NCI-H345 treated with DMSO at 0.1 percent for 48 hours (cell line): ENCODE measurements at regions not wholly inside any gene's neighbourhood (a gene's known extent, or its start where the extent isn't known, plus 50 kb on each side); places are given as distances from the start of the nearest gene placed in this dataset.

Experiments used
- DNase-seq: peaks from one replicate; lab custom pipeline; 2025; ENCODE audit not compliant: unreplicated experiment; lab: John Stamatoyannopoulos, UW

DNA sequence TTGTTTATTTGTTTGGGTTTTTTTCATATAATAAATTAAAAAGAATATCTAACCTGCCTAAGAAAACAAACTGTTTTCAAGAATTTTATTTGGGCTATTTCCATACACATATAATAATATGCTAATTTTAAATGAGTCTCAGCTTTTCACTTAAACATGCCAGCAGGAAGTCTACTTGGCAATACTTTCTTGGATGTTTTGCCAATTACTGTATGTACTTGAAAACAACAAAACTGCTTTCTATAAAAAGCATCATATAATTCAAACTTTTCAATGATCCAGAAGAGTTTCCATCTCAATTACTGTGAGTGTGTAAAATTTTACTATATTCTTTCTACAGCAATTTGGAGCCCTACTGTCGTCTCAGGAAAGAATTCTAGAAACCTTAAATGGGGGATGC is 961.2 kb downstream of the PCDH17 start:
- DNase-seq: no peak

GRCh38 chr13:58594747-58595600 is 963.4 kb downstream of the PCDH17 start:
- DNase-seq: no peak

DNA sequence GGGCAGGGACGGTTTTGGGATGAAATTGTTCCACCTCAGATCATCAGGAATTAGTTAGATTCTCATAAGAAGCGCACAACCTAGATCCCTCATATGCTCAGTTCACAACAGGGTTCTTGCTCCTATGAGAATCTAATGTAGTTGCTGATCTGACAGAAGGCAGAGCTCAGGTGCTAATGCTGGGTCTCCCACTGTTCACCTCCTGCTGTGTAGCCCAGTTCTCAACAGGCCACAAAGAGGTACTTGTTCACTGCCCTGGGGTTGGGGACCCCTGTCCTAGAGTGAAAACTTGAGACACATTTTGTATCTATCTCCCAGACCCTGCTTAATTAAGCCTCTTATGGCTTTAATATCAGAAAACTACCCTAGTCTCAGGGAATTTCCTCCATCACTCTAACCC is 966.0 kb downstream of the PCDH17 start:
- DNase-seq: no peak

GRCh38 chr13:58598241-58598640 is 966.7 kb downstream of the PCDH17 start:
- no peak for DNase-seq

DNA sequence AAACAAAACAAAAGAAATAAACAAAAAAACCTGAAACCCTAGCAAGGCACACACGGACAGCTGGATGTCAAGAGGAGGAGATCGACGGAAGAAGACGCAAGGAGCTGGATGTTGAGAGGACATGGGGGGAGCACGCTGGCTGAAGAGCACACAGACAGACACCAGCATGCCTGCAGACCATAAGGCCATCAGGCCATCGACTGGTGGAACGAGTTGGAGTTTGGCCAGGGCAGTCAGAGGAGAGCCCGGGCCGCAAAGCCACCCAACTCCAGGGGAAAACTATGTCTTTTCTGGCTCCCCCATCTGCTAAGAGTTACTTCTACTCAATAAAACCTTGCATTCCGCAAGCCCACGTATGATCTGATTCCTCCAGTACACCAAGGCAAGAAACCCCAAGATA is 979.6 kb downstream of the PCDH17 start:
- DNase-seq: no peak

DNA sequence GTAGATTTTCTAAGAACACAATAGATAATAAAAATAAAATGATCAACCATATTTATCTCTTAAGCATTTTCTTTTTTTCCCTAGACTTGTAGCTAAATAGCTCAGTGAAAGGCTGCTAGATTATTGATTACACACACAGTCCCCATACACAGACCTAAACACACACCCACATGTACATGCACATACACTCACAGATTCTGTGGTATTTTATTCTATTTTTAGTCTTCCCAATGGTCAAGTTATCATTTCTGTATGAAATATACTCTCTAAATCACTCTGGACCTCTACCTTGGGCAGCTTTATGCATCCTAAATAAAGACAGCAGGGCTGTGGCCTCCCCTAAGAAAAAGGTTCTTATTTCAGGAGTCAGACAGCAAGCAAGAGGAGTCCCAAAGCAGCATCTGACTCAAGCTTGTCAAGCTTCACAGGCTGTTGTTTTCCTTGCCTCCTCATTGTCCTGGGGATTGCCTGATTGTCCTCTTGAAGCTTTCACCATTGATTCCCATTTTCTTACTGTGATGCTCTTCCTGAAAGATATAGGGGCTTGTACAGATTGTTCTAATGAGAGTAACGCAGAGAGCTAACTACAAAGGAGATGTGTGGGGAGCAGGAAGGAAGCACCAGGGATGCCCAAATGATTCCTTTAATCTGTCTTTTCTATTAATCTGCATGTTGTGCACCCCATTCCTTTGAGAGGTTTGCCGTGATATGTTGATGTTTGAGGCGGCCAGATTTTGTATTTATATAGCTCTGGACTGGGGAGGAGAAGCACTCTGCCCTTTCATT is 986.5 kb downstream of the PCDH17 start:
- DNase-seq: no peak

- DNase-seq: peak; percentile 76
These were observed 988.0 kb downstream of the PCDH17 start for GRCh38 chr13:58619396-58620113.

- DNase-seq: peak; percentile 52
These were observed 988.6 kb downstream of the PCDH17 start for GRCh38 chr13:58620176-58620575.

GRCh38 chr13:58625703-58626389 is 994.3 kb downstream of the PCDH17 start:
- no peak for DNase-seq

- no peak for DNase-seq
These were observed 999.2 kb downstream of the PCDH17 start for GRCh38 chr13:58630794-58631193.

DNA sequence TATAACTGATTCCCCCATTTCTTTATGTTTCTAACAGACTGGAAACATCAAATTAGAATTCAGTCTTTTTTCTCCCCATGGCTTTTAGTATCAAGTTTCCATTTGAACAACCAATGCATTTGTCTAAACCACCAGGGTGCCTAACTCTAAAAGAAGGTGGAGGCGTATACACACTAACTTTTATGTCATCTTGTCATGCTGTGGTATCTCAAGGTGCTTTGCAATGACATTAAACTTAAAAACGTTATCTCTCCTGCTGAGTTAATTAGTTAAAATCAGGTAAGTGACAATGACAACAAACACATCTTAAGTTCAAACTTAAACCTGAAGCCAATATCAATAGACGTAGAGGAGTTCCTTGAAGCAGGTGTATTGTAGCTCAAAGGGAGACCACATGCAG is 1001.7 kb downstream of the PCDH17 start:
- no peak for DNase-seq

DNA sequence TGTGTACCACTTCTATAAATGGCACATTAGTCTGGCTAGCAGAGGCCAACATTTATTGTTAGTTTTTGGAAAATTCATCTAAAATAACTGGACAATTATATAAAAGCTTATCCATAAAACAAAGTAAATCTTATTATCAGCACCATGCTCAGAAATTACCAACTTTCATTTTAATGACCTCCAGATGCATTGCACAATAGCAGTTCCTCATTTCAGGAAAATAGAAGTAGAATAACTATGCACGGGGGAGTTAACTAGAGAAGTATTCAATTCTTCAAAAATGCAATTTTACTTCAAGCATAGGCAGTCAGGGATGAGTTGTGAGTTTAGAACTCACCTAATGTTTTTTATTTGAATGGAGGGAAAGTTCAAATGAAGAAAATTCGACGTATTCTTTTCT is 1023.5 kb downstream of the PCDH17 start:
- no peak for DNase-seq

DNA sequence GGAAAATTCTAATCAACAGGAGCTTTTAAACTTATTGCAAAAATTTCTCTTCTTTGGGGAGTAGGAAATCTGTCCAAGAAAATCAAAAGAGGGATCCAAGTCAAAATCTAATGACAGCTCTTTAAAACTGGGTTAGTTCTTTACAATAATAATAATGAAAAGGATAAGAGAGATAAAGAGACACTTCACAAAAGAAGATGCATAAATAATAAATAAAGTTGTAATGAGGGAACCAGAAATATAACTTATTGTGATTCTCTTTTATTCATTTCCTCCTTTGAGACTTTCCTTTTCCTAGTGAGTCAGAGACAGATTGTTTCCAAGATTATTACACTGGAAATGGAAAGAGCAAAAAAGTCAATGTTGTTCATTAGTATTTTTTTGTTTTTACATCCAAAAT is 1029.3 kb downstream of the PCDH17 start:
- no peak for DNase-seq

- no peak for DNase-seq
These were observed 1034.8 kb downstream of the PCDH17 start for GRCh38 chr13:58666331-58666730.

- no peak for DNase-seq
These were observed 1035.6 kb downstream of the PCDH17 start for GRCh38 chr13:58667096-58667495.

- DNase-seq: no peak
These were observed 1048.6 kb downstream of the PCDH17 start for GRCh38 chr13:58680115-58680514.

DNA sequence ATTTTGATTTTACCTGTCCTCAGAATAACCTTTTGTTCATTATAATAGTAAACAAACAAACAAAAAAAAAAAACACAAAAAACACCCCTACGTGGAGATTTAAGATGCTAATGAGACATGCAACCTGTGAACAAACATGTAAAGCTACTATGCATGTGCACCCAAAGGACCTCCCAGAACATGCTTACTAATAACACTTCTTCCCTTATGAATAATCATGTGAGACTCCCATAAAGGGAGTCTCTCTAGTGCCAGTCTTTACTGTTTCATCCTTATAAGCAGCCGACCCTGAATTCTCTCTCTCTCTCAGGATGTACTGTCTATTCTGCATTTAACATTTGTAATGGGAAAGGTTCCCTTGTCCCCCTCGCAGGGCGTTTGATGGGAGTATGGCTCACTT is 1051.1 kb downstream of the PCDH17 start:
- no peak for DNase-seq

GRCh38 chr13:58687148-58687547 is 1055.6 kb downstream of the PCDH17 start:
- no peak for DNase-seq

- no peak for DNase-seq
These were observed 1067.0 kb downstream of the PCDH17 start for GRCh38 chr13:58698531-58698930.

DNA sequence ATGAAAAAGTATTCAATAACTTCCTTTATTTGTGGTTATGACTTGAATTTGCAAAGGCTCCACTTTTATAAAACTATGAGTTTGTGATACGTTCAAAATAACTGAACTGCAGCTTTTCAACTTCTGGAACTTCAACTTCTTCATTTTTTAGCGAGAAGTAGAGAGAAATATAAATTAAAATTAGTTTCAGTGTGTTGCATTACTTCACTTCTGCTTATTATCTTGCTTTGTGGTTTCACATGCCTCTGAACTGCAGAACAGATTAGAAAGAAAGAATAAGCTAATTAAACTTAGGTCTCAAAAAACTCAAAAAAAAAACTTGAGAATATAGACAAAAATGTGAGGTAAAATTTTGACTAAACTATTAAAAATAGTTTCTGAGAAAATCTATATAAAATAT is 1073.4 kb downstream of the PCDH17 start:
- DNase-seq: no peak

- DNase-seq: no peak
These were observed 1074.9 kb downstream of the PCDH17 start for GRCh38 chr13:58706421-58706820.
